Embryonic facial prominence (tissue), 1 donor: ENCODE measurements at regions not wholly inside any gene's neighbourhood (a gene's known extent, or its start where the extent isn't known, plus 50 kb on each side); places are given as distances from the start of the nearest gene placed in this dataset.
"Not testable (repeated sequence)": the region's sequence is repeated elsewhere in the genome, so short reads cannot be mapped to it uniquely, and the experiment has no call there.

ENCODE experiments used
- DNase-seq: peaks from one replicate; pipeline ENCODE4 v3.0.0-alpha.2; 2016; ENCODE audit errors: extremely low spot score

DNA sequence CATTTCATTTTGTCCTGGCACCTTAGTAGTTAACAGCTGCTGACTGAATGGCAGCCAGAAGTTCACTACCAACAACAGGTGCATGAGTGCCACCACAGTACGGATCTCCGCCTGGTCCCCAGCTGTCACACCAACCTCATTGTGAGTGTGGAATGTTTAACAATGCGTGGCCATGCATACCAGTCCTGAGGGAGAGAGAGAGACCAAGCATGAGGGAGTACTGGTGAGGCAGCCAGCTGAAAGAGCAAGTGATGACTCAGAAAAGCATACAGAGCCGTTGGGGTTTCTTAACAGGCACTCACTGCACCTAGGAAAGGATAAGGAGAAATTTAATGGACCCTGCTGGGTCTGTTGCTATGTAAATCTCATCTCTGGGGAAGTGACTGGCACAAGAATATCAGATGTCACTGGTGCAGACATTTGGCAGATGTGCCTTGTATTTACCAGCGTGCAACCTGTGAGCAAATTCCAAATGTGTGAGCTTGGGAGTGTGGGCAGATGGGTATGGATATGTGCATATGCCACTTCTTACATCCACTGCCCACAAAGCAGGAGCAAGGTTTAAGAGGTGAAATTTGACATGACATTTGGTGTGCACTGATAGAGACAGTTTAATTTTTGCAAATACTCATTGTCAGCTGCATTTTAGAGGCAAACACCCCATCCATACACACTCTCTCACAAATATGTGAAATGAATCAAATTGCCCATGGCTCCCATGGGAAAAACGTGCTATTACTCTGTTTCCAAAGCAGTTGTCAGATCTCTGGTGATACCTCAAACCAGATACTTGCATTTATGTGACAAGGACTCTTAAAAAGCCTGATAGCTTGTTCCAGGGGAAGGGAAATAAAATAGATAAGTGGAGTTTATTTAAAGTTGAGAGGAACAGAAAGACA is 245.2 kb upstream of the ARPP21 start:
- DNase-seq: no peak

DNA sequence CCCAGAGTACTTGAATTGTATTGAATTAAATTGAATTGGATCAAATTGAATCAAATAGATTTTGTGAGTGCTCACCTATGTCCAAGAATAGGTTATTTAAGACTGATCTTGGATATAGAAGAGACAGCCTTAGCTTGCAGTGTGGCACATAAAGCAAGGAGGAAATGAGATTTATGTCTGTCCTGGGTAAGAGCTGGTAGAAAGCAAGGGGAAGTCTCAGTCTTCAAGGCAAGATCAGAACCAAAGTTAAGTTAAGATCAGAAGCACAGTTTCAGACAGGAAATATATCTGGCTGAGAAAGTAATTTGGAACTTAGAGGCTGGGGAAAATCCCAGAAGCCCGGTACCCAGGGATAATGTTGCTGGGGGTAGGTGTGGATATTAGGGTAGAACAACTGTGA is 244.4 kb upstream of the ARPP21 start:
- DNase-seq: no peak

DNA sequence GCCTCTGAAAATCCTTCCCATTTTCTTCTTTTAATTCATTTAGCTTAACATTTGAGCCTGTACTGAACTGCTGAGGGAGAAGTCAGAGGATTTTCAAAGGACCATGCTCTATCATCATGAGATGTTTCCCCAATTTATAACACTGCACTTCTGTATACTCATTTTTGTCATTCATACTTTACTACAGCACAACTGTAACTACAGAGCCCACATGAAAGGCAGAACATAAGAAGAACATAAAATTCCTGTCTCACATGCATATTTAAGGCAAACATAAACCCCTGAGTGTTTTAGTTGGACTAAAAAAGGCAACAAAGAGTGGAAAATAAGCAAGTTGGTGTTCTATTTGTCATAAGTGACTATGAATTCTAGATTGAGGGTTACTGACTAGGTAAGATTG is 237.7 kb upstream of the ARPP21 start:
- no peak for DNase-seq

- DNase-seq: no peak
These were observed 234.8 kb upstream of the ARPP21 start for GRCh38 chr3:35404571-35404970.

- no peak for DNase-seq
These were observed 230.4 kb upstream of the ARPP21 start for GRCh38 chr3:35408882-35409281.

- DNase-seq: no peak
These were observed 229.3 kb upstream of the ARPP21 start for GRCh38 chr3:35409991-35410390.

- DNase-seq: no peak
These were observed 225.8 kb upstream of the ARPP21 start for GRCh38 chr3:35413483-35413882.

- DNase-seq: no peak
These were observed 222.2 kb upstream of the ARPP21 start for GRCh38 chr3:35417080-35417479.

DNA sequence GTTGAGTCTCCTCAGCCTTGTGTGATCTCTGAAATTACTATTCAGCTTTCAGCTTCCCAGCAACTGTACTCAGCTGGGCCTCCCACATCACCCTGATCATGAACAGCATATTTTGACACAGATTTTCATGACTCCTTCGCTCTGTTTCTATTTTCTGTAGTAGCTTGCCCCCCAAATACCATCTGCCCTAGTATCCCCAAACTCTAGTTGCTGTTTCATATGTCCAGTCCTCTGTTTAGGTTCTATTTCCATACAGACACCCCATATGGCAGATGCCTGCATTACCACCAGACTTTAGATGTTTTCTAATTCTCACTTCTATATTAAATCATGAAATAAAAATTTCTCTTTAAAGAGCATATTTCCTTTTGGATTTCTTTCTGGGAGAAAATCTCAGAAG is 217.2 kb upstream of the ARPP21 start:
- no peak for DNase-seq

- DNase-seq: no peak
These were observed 216.3 kb upstream of the ARPP21 start for GRCh38 chr3:35422836-35423601.

DNA sequence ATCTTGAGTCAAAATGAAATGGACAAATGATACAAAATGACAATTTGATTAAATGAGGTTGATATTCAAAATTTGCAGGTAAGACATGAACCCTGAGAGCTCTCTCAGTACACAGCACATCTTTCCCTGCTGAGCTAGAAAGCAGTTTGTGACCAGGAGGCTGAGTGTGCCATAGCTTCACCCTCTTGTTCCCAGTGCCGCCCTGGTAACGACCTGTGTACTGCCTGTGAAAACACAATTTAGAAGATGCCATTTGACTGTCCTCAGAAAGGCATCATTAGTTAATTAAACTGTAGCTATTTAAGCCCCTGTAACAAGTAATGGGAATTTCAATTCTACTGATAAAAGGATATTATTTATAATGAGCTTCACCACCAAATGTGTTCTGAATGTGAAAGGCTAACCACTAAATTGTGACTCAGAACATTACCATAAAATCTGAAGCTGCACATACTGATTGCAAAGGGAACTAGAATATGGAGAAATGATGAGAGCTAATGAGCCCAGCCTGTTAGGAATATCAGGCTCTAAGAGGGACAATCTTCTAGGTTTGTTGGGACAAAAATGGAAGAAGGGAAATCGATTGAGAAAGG is 212.9 kb upstream of the ARPP21 start:
- DNase-seq: no peak

DNA sequence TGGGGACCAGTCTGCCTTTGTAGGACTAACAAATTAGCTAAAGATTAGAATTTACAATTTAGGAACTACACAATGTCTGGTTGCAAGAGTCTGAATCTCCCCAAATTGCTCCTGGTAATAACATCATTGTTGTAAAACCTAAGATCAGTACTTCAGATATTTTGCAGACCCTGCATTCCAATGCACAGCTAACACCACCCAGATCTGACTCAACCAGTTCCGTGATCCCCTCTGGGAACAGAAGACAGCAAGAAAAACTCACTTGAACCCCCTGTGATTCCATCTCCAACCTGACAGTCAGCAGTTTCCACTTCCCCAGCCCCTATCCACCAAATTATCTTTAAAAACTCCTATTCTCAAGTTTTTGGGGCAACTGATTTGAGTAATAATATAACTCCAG is 201.9 kb upstream of the ARPP21 start:
- no peak for DNase-seq

DNA sequence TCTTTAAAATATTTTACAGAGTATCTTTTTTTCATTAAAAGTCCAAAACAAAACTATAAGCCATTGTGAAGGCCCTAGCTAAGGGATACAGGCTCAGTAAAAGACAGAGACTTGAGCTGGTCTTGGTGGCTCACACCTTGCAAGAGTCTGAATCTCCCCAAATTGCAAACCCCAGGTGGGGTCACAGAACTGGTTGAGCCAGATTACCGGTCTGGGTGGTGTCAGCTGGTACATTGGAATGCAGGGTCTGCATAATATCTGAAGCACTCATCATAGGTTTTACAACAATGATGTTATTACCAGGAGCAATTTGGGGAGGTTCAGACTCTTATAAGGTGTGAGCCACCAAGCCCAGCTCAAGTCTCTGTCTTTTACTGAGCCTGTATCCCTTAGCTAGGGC is 201.2 kb upstream of the ARPP21 start:
- DNase-seq: no peak

DNA sequence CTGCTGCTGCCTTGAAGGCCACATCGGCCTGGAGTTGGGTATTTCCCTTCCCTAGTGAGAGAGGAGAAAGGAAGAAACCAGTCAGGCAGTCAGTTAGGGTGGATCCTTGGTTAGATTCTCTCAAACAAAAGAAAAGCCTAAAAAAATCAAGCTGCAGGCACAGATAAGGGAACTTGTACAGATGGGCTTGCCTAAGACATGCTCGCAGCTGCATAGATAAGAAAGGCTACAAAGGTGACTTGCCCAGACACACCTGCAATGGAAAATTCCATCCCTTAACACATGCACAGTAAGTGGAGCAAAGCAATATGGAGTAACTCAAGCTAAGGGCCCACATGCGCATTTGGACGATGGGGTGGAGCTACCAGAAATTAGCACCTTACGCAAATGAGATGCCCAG is 199.7 kb upstream of the ARPP21 start:
- DNase-seq: no peak

- no peak for DNase-seq
These were observed 198.5 kb upstream of the ARPP21 start for GRCh38 chr3:35440826-35441225.

GRCh38 chr3:35446896-35447295 is 192.4 kb upstream of the ARPP21 start:
- DNase-seq: no peak

DNA sequence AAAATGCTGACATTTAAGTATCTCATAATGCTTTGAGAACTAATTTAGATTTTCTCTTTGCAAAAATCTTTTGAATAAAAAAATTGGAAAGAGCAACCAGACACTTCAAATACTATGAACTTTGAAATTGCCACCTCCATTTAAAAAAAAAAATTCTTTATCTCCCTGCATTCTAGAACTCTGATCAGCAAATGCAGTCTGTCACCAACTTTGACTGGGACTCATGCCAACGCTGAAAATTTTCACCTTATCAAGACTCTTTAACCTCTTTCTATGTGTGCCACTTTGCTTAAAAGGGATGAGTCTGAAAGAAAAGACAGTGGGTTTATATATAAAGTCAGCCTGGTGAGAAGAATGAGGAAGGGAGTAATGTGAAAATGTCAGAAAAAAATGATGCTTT is 191.2 kb upstream of the ARPP21 start:
- DNase-seq: no peak

DNA sequence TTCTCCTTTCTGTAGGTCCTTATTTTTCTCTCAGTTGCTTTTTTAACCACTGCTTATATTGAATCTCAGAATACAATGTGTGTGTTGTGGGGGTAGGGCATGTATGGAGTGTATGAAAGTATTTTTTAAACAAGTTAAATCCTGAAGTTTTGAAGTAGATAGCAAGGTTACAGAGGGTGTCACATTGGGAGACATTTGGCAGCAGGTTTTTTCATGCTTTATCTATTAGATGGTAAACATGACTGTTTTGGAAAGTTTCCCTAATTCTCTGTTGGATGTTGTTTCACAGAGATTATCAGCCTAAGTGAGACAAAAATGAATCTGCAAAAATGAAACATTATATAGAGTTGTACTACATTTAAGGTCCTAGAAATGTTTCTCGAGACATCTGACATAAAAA is 190.6 kb upstream of the ARPP21 start:
- DNase-seq: no peak

DNA sequence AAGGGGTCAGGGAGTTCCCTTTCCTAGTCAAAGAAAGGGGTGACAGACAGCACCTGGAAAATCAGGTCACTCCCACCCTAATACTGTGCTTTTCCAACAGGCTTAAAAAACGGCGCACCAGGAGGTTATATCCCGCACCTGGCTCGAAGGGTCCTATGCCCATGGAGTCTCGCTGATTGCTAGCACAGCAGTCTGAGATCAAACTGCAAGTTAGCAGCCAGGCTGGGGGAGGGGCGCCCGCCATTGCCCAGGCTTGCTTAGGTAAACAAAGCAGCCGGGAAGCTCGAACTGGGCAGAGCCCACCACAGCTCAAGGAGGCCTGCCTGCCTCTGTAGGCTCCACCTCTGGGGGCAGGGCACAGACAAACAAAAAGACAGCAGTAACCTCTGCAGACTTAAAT is 184.5 kb upstream of the ARPP21 start:
- not testable (repeated sequence) for DNase-seq

GRCh38 chr3:35473956-35474355 is 165.4 kb upstream of the ARPP21 start:
- no peak for DNase-seq

- DNase-seq: not testable (repeated sequence)
These were observed 156.8 kb upstream of the ARPP21 start for GRCh38 chr3:35482566-35482965.

GRCh38 chr3:35483131-35483530 is 156.2 kb upstream of the ARPP21 start:
- no peak for DNase-seq
